ENCODE measurements at regions not wholly inside any gene's neighbourhood (a gene's known extent, or its start where the extent isn't known, plus 50 kb on each side); places are given as distances from the start of the nearest gene placed in this dataset.

GRCh38 chr2:204183608-204184007 lies 247.0 kb downstream of the ICOS start:
- ATAC-seq, result no peak
- H3K27me3 ChIP-seq, result no peaks in the 10 kb centered on the region
- H3K9me3 ChIP-seq, result no peaks in the 10 kb centered on the region
- no peak overlapping the region for H3K4me3 ChIP-seq
- no peak for TF ChIP-seq CTCF (IDR thresholded peaks at IDR 0.05)
- no peaks in the 10 kb centered on the region for H3K4me1 ChIP-seq
- H3K36me3 ChIP-seq, result no peaks in the 10 kb centered on the region
- H3K27ac ChIP-seq, result no peak overlapping the region
- DNase-seq, result peak in 1 of 4 donors; percentile 50
- intact Hi-C loops (cut with DNase I), result no loop called here

GRCh38 chr2:204184226-204184625 lies 247.7 kb downstream of the ICOS start:
- no peak for DNase-seq
- Histone ChIP-seq H3K9me3 (no peaks in the 10 kb centered on the region), H3K27me3 (no peaks in the 10 kb centered on the region), H3K27ac (no peak overlapping the region), H3K36me3 (no peaks in the 10 kb centered on the region), H3K4me3 (no peak overlapping the region), H3K4me1 (no peaks in the 10 kb centered on the region)
- TF ChIP-seq CTCF (IDR thresholded peaks at IDR 0.05), result no peak
- no peak for ATAC-seq
- intact Hi-C loops (cut with DNase I), result no loop called here

- H3K9me3 ChIP-seq, result no peaks in the 10 kb centered on the region
- no peak overlapping the region for H3K4me3 ChIP-seq
- H3K27me3 ChIP-seq, result no peaks in the 10 kb centered on the region
- no peak for TF ChIP-seq CTCF (IDR thresholded peaks at IDR 0.05)
- intact Hi-C loops (cut with DNase I), result no loop called here
- H3K36me3 ChIP-seq, result no peaks in the 10 kb centered on the region
- ATAC-seq (peak; percentile 35), DNase-seq (no peak)
- H3K4me1 ChIP-seq, result no peaks in the 10 kb centered on the region
- H3K27ac ChIP-seq, result no peak overlapping the region
Measured at GRCh38 chr2:204187229-204188083, 250.9 kb downstream of the ICOS start.

- no peak overlapping the region for H3K4me3 ChIP-seq
- no peak overlapping the region for H3K27ac ChIP-seq
- H3K27me3 ChIP-seq, result no peaks in the 10 kb centered on the region
- H3K36me3 ChIP-seq, result no peaks in the 10 kb centered on the region
- H3K9me3 ChIP-seq, result no peaks in the 10 kb centered on the region
- TF ChIP-seq CTCF (IDR thresholded peaks at IDR 0.05), result no peak
- no peak for ATAC-seq
- no peaks in the 10 kb centered on the region for H3K4me1 ChIP-seq
- intact Hi-C loops (cut with DNase I), result no loop called here
- DNase-seq, result no peak
Measured at GRCh38 chr2:204191574-204191973, 255.0 kb downstream of the ICOS start.

GRCh38 chr2:204195498-204195897 lies 258.9 kb downstream of the ICOS start:
- no peak for TF ChIP-seq CTCF (IDR thresholded peaks at IDR 0.05)
- intact Hi-C loops (cut with DNase I), result no loop called here
- no peaks in the 10 kb centered on the region for H3K9me3 ChIP-seq

More at GRCh38 chr2:204195498-204195897, 258.9 kb downstream of the ICOS start:
- ATAC-seq (no peak), DNase-seq (no peak)
- H3K36me3 ChIP-seq, result no peaks in the 10 kb centered on the region
- H3K27me3 ChIP-seq, result no peaks in the 10 kb centered on the region
- H3K4me3 ChIP-seq, result no peak overlapping the region
- H3K27ac ChIP-seq, result no peak overlapping the region
- no peaks in the 10 kb centered on the region for H3K4me1 ChIP-seq
